T-cell (primary cell): ENCODE measurements at regions not wholly inside any gene's neighbourhood (a gene's known extent, or its start where the extent isn't known, plus 50 kb on each side); places are given as distances from the start of the nearest gene placed in this dataset.

Experiments
- ATAC-seq, 4 experiments: fragments of 200-7000 bp in 3 of 4; fragments of 150-1000 bp in 1 of 4; cut with Tn5 transposase; replicated peaks in 1 of 4; 1 replicate in 3 of 4; 2 replicates in 1 of 4; pipeline ENCODE4 v1.10.0; 2021; ENCODE audit warnings: moderate library complexity in 3 of 4, mild to moderate bottlenecking in 2 of 4, moderate number of reproducible peaks in 1 of 4
- CTCF ChIA-PET, 2 donors: fragments of 300-600 bp; sonication (Branson Sonifier 250); formaldehyde crosslinking; loops; one replicate each; lab custom pipeline; 2022; ENCODE audit warnings: antibody characterized with exemption in 2 of 2; lab: Charles Lee
- POLR2A ChIA-PET, 2 donors: fragments of 300-600 bp; sonication (Branson Sonifier 250); formaldehyde crosslinking; loops; one replicate each; lab custom pipeline; 2022; ENCODE audit warnings: antibody characterized with exemption in 2 of 2; lab: Charles Lee
- DNase-seq, 35 experiments: peaks; one replicate each; pipeline versions ENCODE4 v3.0.0 to v3.0.0-alpha.2; 2013 to 2023
- H3K27ac ChIP-seq: one replicate; pipeline ENCODE4 v1.5.1; 2013; ENCODE audit warnings: low read length
- H3K27me3 ChIP-seq, 2 experiments: replicated peaks in 1 of 2; 1 replicate in 1 of 2; 2 replicates in 1 of 2; pipeline versions ENCODE4 v1.6.1 to v1.7.0; 2013; ENCODE audit warnings: low read length in 1 of 2, mixed read lengths in 1 of 2; ENCODE audit not compliant: control insufficient read depth in 2 of 2, insufficient read depth in 2 of 2; ENCODE audit errors: extremely low read depth in 1 of 2
- H3K36me3 ChIP-seq, 2 donors: 1 replicate in 1 of 2; 2 replicates in 1 of 2; pipeline versions ENCODE4 v1.6.1 to v1.7.0; 2013; ENCODE audit warnings: low read length in 1 of 2; ENCODE audit not compliant: control insufficient read depth in 2 of 2, insufficient read depth in 1 of 2; ENCODE audit errors: extremely low read depth in 1 of 2
- H3K4me1 ChIP-seq, 2 experiments: 1 replicate in 1 of 2; 2 replicates in 1 of 2; pipeline versions ENCODE4 v1.6.1 to v1.7.0; 2013; ENCODE audit warnings: low read length in 2 of 2, mixed read lengths in 1 of 2; ENCODE audit not compliant: insufficient read depth in 2 of 2, control insufficient read depth in 1 of 2; ENCODE audit errors: extremely low read depth in 1 of 2
- H3K4me3 ChIP-seq, 2 donors: 1 replicate in 1 of 2; 2 replicates in 1 of 2; pipeline versions ENCODE4 v1.5.1 to v1.7.0; 2013; ENCODE audit warnings: mild to moderate bottlenecking in 2 of 2, low read length in 1 of 2, moderate library complexity in 1 of 2; ENCODE audit not compliant: control insufficient read depth in 1 of 2; ENCODE audit errors: extremely low read depth in 1 of 2
- H3K9me3 ChIP-seq: 2 replicates; pipeline ENCODE4 v1.7.0; 2013
- H3K27ac Mint-ChIP-seq, 2 donors: one replicate each; pipeline ENCODE4 v1.8.0; 2020 to 2021; ENCODE audit warnings: mild to moderate bottlenecking in 2 of 2, mixed read lengths in 2 of 2
- H3K27me3 Mint-ChIP-seq, 2 donors: one replicate each; pipeline ENCODE4 v1.8.0; 2021 to 2022; ENCODE audit warnings: mixed read lengths in 2 of 2
- H3K36me3 Mint-ChIP-seq: one replicate; pipeline ENCODE4 v1.8.0; 2021; ENCODE audit warnings: mixed read lengths
- H3K4me1 Mint-ChIP-seq, 3 donors: one replicate each; pipeline ENCODE4 v1.8.0; 2020 to 2022; ENCODE audit warnings: mixed read lengths in 3 of 3, mild to moderate bottlenecking in 1 of 3
- H3K4me3 Mint-ChIP-seq, 3 donors: one replicate each; pipeline ENCODE4 v1.8.0; 2020 to 2022; ENCODE audit warnings: mild to moderate bottlenecking in 3 of 3, mixed read lengths in 3 of 3, moderate library complexity in 3 of 3
- H3K9me3 Mint-ChIP-seq, 3 donors: one replicate each; pipeline ENCODE4 v1.8.0; 2020 to 2022; ENCODE audit warnings: mixed read lengths in 3 of 3
- WGBS: methylation state at CpG from one replicate; pipeline ENCODE4 v1.1.5; 2013; ENCODE audit warnings: missing lambda C conversion rate; ENCODE audit not compliant: insufficient coverage; 5-methylcytosine and 5-hydroxymethylcytosine counted together

DNA sequence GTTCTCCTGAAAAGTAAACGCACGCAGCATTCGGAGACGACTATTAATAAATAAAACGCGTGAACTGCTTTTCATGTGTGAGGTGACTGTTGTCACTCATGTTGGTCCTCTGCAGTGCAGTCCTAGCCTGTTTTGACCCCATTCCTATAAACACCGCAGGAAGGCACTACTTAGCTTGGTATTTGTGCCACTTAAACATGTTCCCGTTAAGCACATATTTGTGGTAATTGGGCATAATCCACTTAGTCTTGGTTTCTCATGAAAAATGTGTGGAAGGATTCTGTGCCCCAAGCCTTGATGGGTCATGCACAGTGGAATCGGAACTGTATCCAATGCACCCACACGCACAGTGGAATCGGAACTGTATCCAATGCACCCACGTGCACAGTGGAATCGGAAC, 313.9 kb downstream of the THBS2 start:
- H3K9me3 Mint-ChIP-seq, result no peaks in the 10 kb centered on the region
- no peak overlapping the region for H3K27ac ChIP-seq
- H3K4me3 Mint-ChIP-seq, result no peak overlapping the region
- H3K9me3 ChIP-seq, result no peaks in the 10 kb centered on the region
- peaks cover 25 to 28% of the 10 kb centered on the region in 2 donors for H3K27me3 Mint-ChIP-seq
- peaks cover 0 to 21% of the 10 kb centered on the region in 2 experiments for H3K27me3 ChIP-seq
- DNase-seq, result no peak
- POLR2A ChIA-PET, result interaction anchor here in 1 of 2 donors (0.7 kb wide), 1 partner anchor 75 kb away, joined by 3 read pairs; no protein-coding TSS in a partner anchor
- H3K27ac Mint-ChIP-seq, result no peak overlapping the region
- H3K4me3 ChIP-seq, result no peak overlapping the region
- H3K36me3 Mint-ChIP-seq, result no peaks in the 10 kb centered on the region
- no peaks in the 10 kb centered on the region for H3K4me1 Mint-ChIP-seq
- H3K4me1 ChIP-seq, result no peaks in the 10 kb centered on the region
- CTCF ChIA-PET, result no interaction called here
- no peak for ATAC-seq
- WGBS, result 97% methylated on average over 10 of the region's 13 CpGs
- no peaks in the 10 kb centered on the region for H3K36me3 ChIP-seq

DNA sequence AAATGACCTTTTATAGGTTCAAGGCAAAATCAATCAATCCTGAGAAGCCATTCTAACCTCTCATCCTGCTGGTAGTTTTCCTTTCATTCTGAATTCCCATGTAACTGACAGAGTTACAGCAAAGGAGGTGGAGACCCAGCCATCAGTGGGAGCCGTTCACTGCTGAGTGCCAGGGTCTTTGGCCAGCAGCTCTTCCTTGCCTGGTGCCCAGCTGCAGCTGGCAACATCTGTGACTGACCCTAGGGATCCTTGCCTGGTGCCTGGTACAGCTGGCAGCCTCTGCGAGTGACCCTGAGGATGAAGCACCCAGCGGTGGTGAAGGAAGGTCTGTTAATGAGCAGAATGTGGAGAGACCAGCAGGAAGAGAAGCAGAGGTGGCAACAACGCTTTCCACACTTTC, 314.6 kb downstream of the THBS2 start:
- CTCF ChIA-PET, result no interaction called here
- POLR2A ChIA-PET, result no interaction called here
- H3K27ac ChIP-seq, result no peak overlapping the region
- Mint-ChIP-seq H3K9me3 (no peaks in the 10 kb centered on the region), H3K27me3 (peaks cover 28 to 29% of the 10 kb centered on the region in 2 donors), H3K4me3 (no peak overlapping the region), H3K27ac (no peak overlapping the region), H3K36me3 (no peaks in the 10 kb centered on the region), H3K4me1 (no peaks in the 10 kb centered on the region)
- H3K27me3 ChIP-seq, result peaks cover 0 to 21% of the 10 kb centered on the region in 2 experiments
- DNase-seq (no peak), ATAC-seq (no peak)
- H3K36me3 ChIP-seq, result no peaks in the 10 kb centered on the region
- WGBS, result 78% methylated on average over 3 of the region's 4 CpGs
- H3K4me3 ChIP-seq, result no peak overlapping the region
- no peaks in the 10 kb centered on the region for H3K9me3 ChIP-seq
- no peaks in the 10 kb centered on the region for H3K4me1 ChIP-seq

DNA sequence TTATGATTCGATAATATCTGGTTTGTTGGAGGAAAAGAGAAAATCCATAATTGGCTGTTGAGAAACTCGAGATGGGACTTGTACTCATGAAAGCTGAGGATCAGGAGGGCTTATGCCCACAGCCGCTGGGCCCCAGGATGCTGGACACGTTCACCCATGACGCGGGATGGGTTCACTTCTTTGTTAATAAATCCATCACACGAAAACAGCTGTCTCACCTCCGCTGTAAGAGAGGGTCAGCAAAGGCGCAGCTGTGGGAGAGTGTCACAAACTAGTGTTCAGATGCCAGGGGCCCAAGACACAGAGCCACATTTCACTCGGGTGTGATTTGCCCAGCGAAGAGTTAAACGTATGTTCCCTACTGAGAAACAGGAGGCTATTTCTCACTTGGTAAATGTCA, 315.1 kb downstream of the THBS2 start:
- Histone ChIP-seq H3K4me1 (no peaks in the 10 kb centered on the region), H3K36me3 (no peaks in the 10 kb centered on the region), H3K9me3 (no peaks in the 10 kb centered on the region), H3K4me3 (no peak overlapping the region), H3K27ac (no peak overlapping the region), H3K27me3 (peaks cover 0 to 21% of the 10 kb centered on the region in 2 experiments)
- ATAC-seq, result no peak
- WGBS, result 85% methylated on average over 11 of the region's 12 CpGs
- CTCF ChIA-PET, result no interaction called here
- no peak overlapping the region for H3K4me3 Mint-ChIP-seq
- POLR2A ChIA-PET, result no interaction called here
- no peak for DNase-seq
- H3K27ac Mint-ChIP-seq, result no peak overlapping the region
- H3K4me1 Mint-ChIP-seq, result no peaks in the 10 kb centered on the region
- no peaks in the 10 kb centered on the region for H3K36me3 Mint-ChIP-seq
- no peaks in the 10 kb centered on the region for H3K9me3 Mint-ChIP-seq
- H3K27me3 Mint-ChIP-seq, result peaks cover 27 to 28% of the 10 kb centered on the region in 2 donors

DNA sequence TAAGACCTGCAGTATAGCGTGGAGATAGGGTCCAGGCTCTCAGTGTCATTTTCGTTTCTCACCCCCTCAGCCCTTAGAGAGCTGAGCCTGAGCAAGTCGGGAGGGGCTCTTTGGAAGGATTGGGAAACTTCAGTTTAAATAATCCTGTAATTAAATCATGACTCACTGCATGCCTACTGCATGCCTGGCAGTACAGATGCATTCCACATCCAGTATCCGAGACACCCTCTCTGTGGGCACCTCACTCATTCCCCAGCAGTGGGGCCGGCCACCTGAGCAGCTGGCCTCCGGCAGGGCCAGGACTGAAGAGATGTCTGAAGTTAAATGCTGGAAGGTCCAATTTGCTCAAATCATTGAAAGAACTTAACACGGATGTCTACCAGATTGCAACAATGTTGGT, 316.6 kb downstream of the THBS2 start:
- no peak overlapping the region for H3K4me3 Mint-ChIP-seq
- H3K9me3 Mint-ChIP-seq, result no peaks in the 10 kb centered on the region
- Histone ChIP-seq H3K4me3 (no peak overlapping the region), H3K27me3 (peaks cover 0 to 18% of the 10 kb centered on the region in 2 experiments), H3K36me3 (no peaks in the 10 kb centered on the region), H3K9me3 (no peaks in the 10 kb centered on the region), H3K4me1 (no peaks in the 10 kb centered on the region), H3K27ac (no peak overlapping the region)
- no peaks in the 10 kb centered on the region for H3K4me1 Mint-ChIP-seq
- 96% methylated on average over 2 of the region's 7 CpGs for WGBS
- ChIA-PET POLR2A (no interaction called here), CTCF (interaction anchor here in 1 of 2 donors (0.5 kb wide), 1 partner anchor 252 kb away, joined by 5 read pairs; no protein-coding TSS in a partner anchor)
- no peaks in the 10 kb centered on the region for H3K36me3 Mint-ChIP-seq
- no peak for DNase-seq
- peaks cover 24 to 28% of the 10 kb centered on the region in 2 donors for H3K27me3 Mint-ChIP-seq
- ATAC-seq, result no peak
- H3K27ac Mint-ChIP-seq, result no peak overlapping the region

DNA sequence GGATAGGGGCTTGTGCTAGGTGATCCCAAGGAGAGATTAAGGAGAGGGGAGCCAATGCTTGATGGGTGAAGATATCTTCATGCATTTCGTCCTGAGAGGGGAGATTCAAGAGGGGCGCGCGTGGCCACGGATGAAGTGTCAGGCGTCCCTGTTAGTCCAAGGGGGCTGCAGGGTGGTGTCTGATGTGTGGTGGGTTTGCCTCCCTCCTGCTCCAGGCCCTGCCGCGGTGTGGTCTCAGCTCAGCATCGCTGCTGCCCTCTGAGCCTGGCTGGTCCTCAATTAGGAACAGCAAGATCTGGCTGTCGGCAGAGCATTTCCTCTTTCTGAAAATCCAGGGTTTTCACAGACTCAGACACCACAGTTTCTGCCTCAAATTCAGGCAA, 318.0 kb downstream of the THBS2 start:
- H3K4me1 Mint-ChIP-seq, result no peaks in the 10 kb centered on the region
- Histone ChIP-seq H3K27me3 (peaks cover 0 to 18% of the 10 kb centered on the region in 2 experiments), H3K4me3 (no peak overlapping the region), H3K36me3 (no peaks in the 10 kb centered on the region), H3K27ac (no peak overlapping the region), H3K9me3 (no peaks in the 10 kb centered on the region), H3K4me1 (no peaks in the 10 kb centered on the region)
- peaks cover 22 to 27% of the 10 kb centered on the region in 2 donors for H3K27me3 Mint-ChIP-seq
- 60% methylated on average over 9 of the region's 10 CpGs for WGBS
- no peak overlapping the region for H3K4me3 Mint-ChIP-seq
- CTCF ChIA-PET, result no interaction called here
- H3K27ac Mint-ChIP-seq, result no peak overlapping the region
- H3K36me3 Mint-ChIP-seq, result no peaks in the 10 kb centered on the region
- ATAC-seq, result no peak
- H3K9me3 Mint-ChIP-seq, result no peaks in the 10 kb centered on the region
- POLR2A ChIA-PET, result no interaction called here
- no peak for DNase-seq

DNA sequence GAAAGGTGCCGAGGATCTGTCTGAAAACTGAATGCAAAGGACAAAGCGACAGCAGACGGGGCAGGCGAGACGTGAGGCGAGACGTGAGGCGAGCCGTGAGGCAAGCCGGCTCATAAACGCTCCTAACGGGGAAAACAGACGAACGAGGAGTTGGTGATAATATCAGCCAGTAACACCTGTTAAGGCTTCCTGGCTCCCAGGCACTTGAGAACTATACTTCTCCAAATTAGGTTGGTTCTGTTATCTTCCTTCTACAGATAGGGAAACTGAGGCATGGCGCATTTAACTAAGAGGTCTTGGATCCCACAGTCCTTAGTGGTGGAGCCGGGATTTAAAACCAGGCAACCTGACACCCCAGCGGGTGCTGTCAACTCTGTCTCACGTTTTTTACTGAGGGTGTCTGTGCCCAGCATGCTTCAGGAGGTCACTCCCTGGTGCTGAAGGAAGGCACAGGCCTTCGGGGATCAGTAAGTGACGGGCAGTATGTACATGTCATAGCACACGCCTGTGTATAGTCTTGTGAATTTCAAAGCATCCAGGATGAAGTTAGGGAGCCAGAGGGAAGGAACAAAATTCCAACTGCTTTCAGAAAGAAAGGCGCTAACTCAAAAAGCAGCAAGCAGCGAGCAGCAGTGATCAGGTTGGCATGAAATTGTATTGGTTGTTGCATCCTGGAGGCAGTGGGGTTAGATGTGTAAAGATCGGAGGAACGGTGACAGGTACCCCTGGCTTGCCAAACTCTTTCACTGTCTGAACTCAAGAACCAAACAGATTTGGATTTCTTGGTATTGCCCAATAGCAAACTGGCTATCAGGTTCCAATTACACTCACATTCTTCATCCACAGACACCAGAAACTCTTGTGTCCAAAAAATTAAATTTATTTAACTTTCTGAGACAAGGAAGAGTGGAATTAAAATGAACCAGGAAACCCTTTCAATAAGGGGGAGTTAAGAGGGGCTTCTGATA, 318.7 kb downstream of the THBS2 start:
- Mint-ChIP-seq H3K9me3 (no peaks in the 10 kb centered on the region), H3K4me3 (no peak overlapping the region), H3K27me3 (peaks cover 17 to 25% of the 10 kb centered on the region in 2 donors), H3K36me3 (no peaks in the 10 kb centered on the region), H3K27ac (no peak overlapping the region), H3K4me1 (no peaks in the 10 kb centered on the region)
- peaks cover 0 to 18% of the 10 kb centered on the region in 2 experiments for H3K27me3 ChIP-seq
- no peak overlapping the region for H3K27ac ChIP-seq
- CTCF ChIA-PET, result no interaction called here
- POLR2A ChIA-PET, result no interaction called here
- H3K4me3 ChIP-seq, result no peak overlapping the region
- 52% methylated on average over 18 of the region's 25 CpGs for WGBS
- no peaks in the 10 kb centered on the region for H3K4me1 ChIP-seq
- no peaks in the 10 kb centered on the region for H3K9me3 ChIP-seq
- DNase-seq, result no peak
- no peak for ATAC-seq
- no peaks in the 10 kb centered on the region for H3K36me3 ChIP-seq
